Esophagus muscularis mucosa (tissue), 3 donors: ENCODE measurements at regions not wholly inside any gene's neighbourhood (a gene's known extent, or its start where the extent isn't known, plus 50 kb on each side); places are given as distances from the start of the nearest gene placed in this dataset.

ENCODE experiments used
- POLR2A ChIP-seq: fragments of 450-650 bp; IDR thresholded peaks from one replicate; pipeline ENCODE4 v1.6.1; 2017; ENCODE audit warnings: antibody characterized with exemption, moderate library complexity, mild to moderate bottlenecking, low read depth
- TF ChIP-seq, protein P1 (sequence below), 3 experiments: fragments of 200-600 bp in 2 of 3; fragments of 450-650 bp in 1 of 3; sonication (generic) in 2 of 3; IDR thresholded peaks; one replicate each; pipeline ENCODE4 v1.5.1; 2017 to 2019; ENCODE audit warnings: antibody characterized with exemption in 3 of 3, mild to moderate bottlenecking in 2 of 3, moderate library complexity in 1 of 3

DNA sequence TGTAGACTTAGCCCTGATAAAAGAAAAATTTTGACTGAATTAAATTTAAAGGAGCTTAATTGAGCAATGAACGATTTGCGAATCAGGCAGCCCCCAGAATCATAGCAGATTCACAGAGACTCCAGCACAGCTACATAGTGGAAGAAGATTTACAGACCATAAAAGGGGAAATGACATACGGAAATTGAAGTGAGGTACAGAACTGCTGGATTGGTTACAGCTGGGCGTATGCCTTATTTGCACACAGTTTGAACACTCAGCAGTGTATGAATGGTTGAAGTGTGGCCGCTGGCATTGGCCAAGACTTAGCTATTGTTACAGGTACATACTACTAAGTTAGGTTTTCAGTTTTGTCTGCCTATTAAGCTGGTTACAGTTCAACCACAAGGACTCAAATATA lies 433.5 kb upstream of the CELF2 start:
- TF ChIP-seq, protein P1, sequence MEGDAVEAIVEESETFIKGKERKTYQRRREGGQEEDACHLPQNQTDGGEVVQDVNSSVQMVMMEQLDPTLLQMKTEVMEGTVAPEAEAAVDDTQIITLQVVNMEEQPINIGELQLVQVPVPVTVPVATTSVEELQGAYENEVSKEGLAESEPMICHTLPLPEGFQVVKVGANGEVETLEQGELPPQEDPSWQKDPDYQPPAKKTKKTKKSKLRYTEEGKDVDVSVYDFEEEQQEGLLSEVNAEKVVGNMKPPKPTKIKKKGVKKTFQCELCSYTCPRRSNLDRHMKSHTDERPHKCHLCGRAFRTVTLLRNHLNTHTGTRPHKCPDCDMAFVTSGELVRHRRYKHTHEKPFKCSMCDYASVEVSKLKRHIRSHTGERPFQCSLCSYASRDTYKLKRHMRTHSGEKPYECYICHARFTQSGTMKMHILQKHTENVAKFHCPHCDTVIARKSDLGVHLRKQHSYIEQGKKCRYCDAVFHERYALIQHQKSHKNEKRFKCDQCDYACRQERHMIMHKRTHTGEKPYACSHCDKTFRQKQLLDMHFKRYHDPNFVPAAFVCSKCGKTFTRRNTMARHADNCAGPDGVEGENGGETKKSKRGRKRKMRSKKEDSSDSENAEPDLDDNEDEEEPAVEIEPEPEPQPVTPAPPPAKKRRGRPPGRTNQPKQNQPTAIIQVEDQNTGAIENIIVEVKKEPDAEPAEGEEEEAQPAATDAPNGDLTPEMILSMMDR (IDR thresholded peaks at IDR 0.05) = no peak
- no peak for TF ChIP-seq POLR2A
